ENCODE measurements at regions not wholly inside any gene's neighbourhood (a gene's known extent, or its start where the extent isn't known, plus 50 kb on each side); places are given as distances from the start of the nearest gene placed in this dataset.
"Not testable (repeated sequence)": the region's sequence is repeated elsewhere in the genome, so short reads cannot be mapped to it uniquely, and the experiment has no call there.

GRCh38 chr2:193502363-193503035, 1307.8 kb upstream of the TMEFF2 start:
- DNase-seq = no peak

GRCh38 chr2:193496786-193497185, 1302.1 kb upstream of the TMEFF2 start:
- no peak for DNase-seq

GRCh38 chr2:193482557-193482956, 1287.8 kb upstream of the TMEFF2 start:
- DNase-seq = no peak

- no peak for DNase-seq
These were observed 1285.5 kb upstream of the TMEFF2 start for GRCh38 chr2:193480187-193480586.

- DNase-seq = no peak
These were observed 1281.6 kb upstream of the TMEFF2 start for GRCh38 chr2:193476171-193476800.

GRCh38 chr2:193475038-193475437, 1280.3 kb upstream of the TMEFF2 start:
- DNase-seq = no peak

- DNase-seq = no peak
These were observed 1274.5 kb upstream of the TMEFF2 start for GRCh38 chr2:193469251-193469650.

GRCh38 chr2:193467276-193467987, 1272.7 kb upstream of the TMEFF2 start:
- DNase-seq = no peak

- no peak for DNase-seq
These were observed 1268.3 kb upstream of the TMEFF2 start for GRCh38 chr2:193463011-193463410.

GRCh38 chr2:193462411-193462810, 1267.7 kb upstream of the TMEFF2 start:
- no peak for DNase-seq

- DNase-seq = no peak
These were observed 1266.8 kb upstream of the TMEFF2 start for GRCh38 chr2:193461431-193461934.

- DNase-seq = no peak
These were observed 1252.2 kb upstream of the TMEFF2 start for GRCh38 chr2:193446967-193447366.

- no peak for DNase-seq
These were observed 1247.6 kb upstream of the TMEFF2 start for GRCh38 chr2:193442293-193442692.

GRCh38 chr2:193428336-193428818, 1233.6 kb upstream of the TMEFF2 start:
- no peak for DNase-seq

GRCh38 chr2:193412368-193412767, 1217.6 kb upstream of the TMEFF2 start:
- DNase-seq = not testable (repeated sequence)

GRCh38 chr2:193409951-193410350, 1215.2 kb upstream of the TMEFF2 start:
- no peak for DNase-seq

- no peak for DNase-seq
These were observed 1187.8 kb upstream of the TMEFF2 start for GRCh38 chr2:193382583-193382982.

- DNase-seq = no peak
These were observed 1183.1 kb upstream of the TMEFF2 start for GRCh38 chr2:193377789-193378188.

- no peak for DNase-seq
These were observed 1178.4 kb upstream of the TMEFF2 start for GRCh38 chr2:193373120-193373519.

- DNase-seq = no peak
These were observed 1176.5 kb upstream of the TMEFF2 start for GRCh38 chr2:193371200-193371599.

- no peak for DNase-seq
These were observed 1173.9 kb upstream of the TMEFF2 start for GRCh38 chr2:193368615-193369014.

GRCh38 chr2:193357508-193357907, 1162.8 kb upstream of the TMEFF2 start:
- DNase-seq = no peak

GRCh38 chr2:193352665-193353242, 1158.0 kb upstream of the TMEFF2 start:
- DNase-seq = not testable (repeated sequence)
